Transverse colon (tissue), 4 donors: ENCODE measurements at regions not wholly inside any gene's neighbourhood (a gene's known extent, or its start where the extent isn't known, plus 50 kb on each side); places are given as distances from the start of the nearest gene placed in this dataset.

ENCODE experiments used
- DNase-seq: peaks from one replicate; pipeline ENCODE4 v3.0.0-alpha.2; 2019
- H3K27ac ChIP-seq, 4 donors: fragments of 200-600 bp; sonication (generic); 2 replicates each; pipeline ENCODE4 v1.5.1; 2016 to 2018; ENCODE audit warnings: inconsistent platforms in 4 of 4
- H3K27me3 ChIP-seq: fragments of 200-600 bp; sonication (generic); 2 replicates; pipeline ENCODE4 v1.5.1; 2017; ENCODE audit warnings: inconsistent platforms
- H3K36me3 ChIP-seq, 4 donors: fragments of 200-600 bp; sonication (generic); 2 replicates each; pipeline ENCODE4 v1.5.1; 2017 to 2019; ENCODE audit warnings: inconsistent platforms in 4 of 4
- H3K4me1 ChIP-seq, 4 donors: fragments of 200-600 bp; sonication (generic); 2 replicates each; pipeline ENCODE4 v1.5.1; 2017 to 2020; ENCODE audit warnings: inconsistent platforms in 4 of 4
- H3K4me3 ChIP-seq, 4 donors: fragments of 200-600 bp; sonication (generic); 1 replicate in 1 of 4; 2 replicates in 3 of 4; pipeline versions ENCODE4 v1.5.1 to v1.6.1; 2017 to 2019; ENCODE audit warnings: inconsistent platforms in 4 of 4
- H3K9me3 ChIP-seq, 2 donors: fragments of 200-600 bp; sonication (generic); 2 replicates each; pipeline ENCODE4 v1.5.1; 2017 to 2019; ENCODE audit warnings: inconsistent platforms in 2 of 2
- CTCF ChIP-seq, 5 experiments: fragments of 200-600 bp in 3 of 5; fragments of 450-650 bp in 2 of 5; sonication (generic) in 3 of 5; IDR thresholded peaks; 1 replicate in 2 of 5; 2 replicates in 3 of 5; pipeline ENCODE4 v1.5.1; 2016 to 2017; ENCODE audit warnings: antibody characterized with exemption in 5 of 5, inconsistent platforms in 3 of 5, mild to moderate bottlenecking in 2 of 5, moderate library complexity in 1 of 5
- EP300 ChIP-seq: sonication (generic); formaldehyde crosslinking; IDR thresholded peaks from one replicate; pipeline ENCODE4 v1.6.1; 2017; ENCODE audit warnings: antibody characterized with exemption, low read depth
- POLR2A ChIP-seq: fragments of 450-650 bp; IDR thresholded peaks from one replicate; pipeline ENCODE4 v1.6.1; 2016; ENCODE audit warnings: antibody characterized with exemption, mild to moderate bottlenecking, moderate library complexity
- POLR2AphosphoS5 ChIP-seq, 3 donors: sonication (generic); formaldehyde crosslinking; IDR thresholded peaks; one replicate each; pipeline ENCODE4 v1.6.1; 2016; ENCODE audit warnings: antibody characterized with exemption in 3 of 3
- WGBS, 2 donors: methylation state at CpG; one replicate each; pipeline ENCODE4 v1.1.5; 2018; ENCODE audit warnings: low coverage in 1 of 2; 5-methylcytosine and 5-hydroxymethylcytosine counted together
- in situ Hi-C, 4 donors: fragments of 200-750 bp; cut with MboI; loops; one replicate each; pipeline versions ENCODE4 v1.15.0 to v1.15.1; 2017; ENCODE audit warnings: low sequenced_read_pairs in 3 of 4, low pct_ligation_motif_present in 1 of 4, low pct_unique_long_range_greater_than_20kb in 1 of 4
- intact Hi-C: fragments of 100-400 bp; cut with DNase I; formaldehyde crosslinking; loops from one replicate; pipeline ENCODE4 v1.15.1; 2023; ENCODE audit warnings: low total_unique reads

GRCh38 chr21:41583274-41583790 is 75.4 kb upstream of the TMPRSS2 start:
- TF ChIP-seq CTCF (IDR thresholded peaks at IDR 0.05) (no peak), EP300 (no peak), POLR2A (no peak), POLR2AphosphoS5 (IDR thresholded peaks at IDR 0.05) (no peak)
- intact Hi-C loops, result no loop called here
- Histone ChIP-seq H3K27ac (peak overlapping the region in 3 of 4 donors; percentile 88 to 90 (median 88)), H3K4me3 (no peak overlapping the region), H3K4me1 (peaks cover 0 to 35% (median 22%) of the 10 kb centered on the region in 4 donors), H3K27me3 (no peaks in the 10 kb centered on the region), H3K9me3 (peaks cover 0 to under 1% of the 10 kb centered on the region in 2 donors), H3K36me3 (no peaks in the 10 kb centered on the region)
- 47% methylated on average over 10 of the region's 10 CpGs; no CpG with 5 or more reads in 1 of the 2 donors for WGBS, 2 donors
- in situ Hi-C loops, result no loop called here
- no peak for DNase-seq

- intact Hi-C loops (no loop called here), in situ Hi-C loops (no loop called here)
- H3K4me3 ChIP-seq, result no peak overlapping the region
- peaks cover 0 to 40% (median 24%) of the 10 kb centered on the region in 4 donors for H3K4me1 ChIP-seq
- H3K36me3 ChIP-seq, result no peaks in the 10 kb centered on the region
- 84 to 93% methylated on average over 7 of the region's 7 CpGs for WGBS, 2 donors
- H3K9me3 ChIP-seq, result peaks cover 4 to 5% of the 10 kb centered on the region in 2 donors
- no peak for TF ChIP-seq CTCF (IDR thresholded peaks at IDR 0.05)
- TF ChIP-seq EP300, result no peak
- no peak for TF ChIP-seq POLR2A
- TF ChIP-seq POLR2AphosphoS5 (IDR thresholded peaks at IDR 0.05), result no peak
- DNase-seq, result no peak
- no peaks in the 10 kb centered on the region for H3K27me3 ChIP-seq
- peak overlapping the region in 3 of 4 donors; percentile 88 to 90 (median 88) for H3K27ac ChIP-seq
Observed at GRCh38 chr21:41582866-41583265, 74.9 kb upstream of the TMPRSS2 start.

- no peak for TF ChIP-seq POLR2A
- TF ChIP-seq EP300, result no peak
- no peak for TF ChIP-seq POLR2AphosphoS5 (IDR thresholded peaks at IDR 0.05)
- no peak for TF ChIP-seq CTCF (IDR thresholded peaks at IDR 0.05)
- in situ Hi-C loops (no loop called here), intact Hi-C loops (no loop called here)
- peak overlapping the region; percentile 88 to 90 (median 89) for H3K27ac ChIP-seq
- H3K36me3 ChIP-seq, result no peaks in the 10 kb centered on the region
- 77 to 87% methylated on average over 7 of the region's 7 CpGs for WGBS, 2 donors
- no peaks in the 10 kb centered on the region for H3K27me3 ChIP-seq
- DNase-seq, result no peak
- H3K4me1 ChIP-seq, result peaks cover 0 to 41% (median 24%) of the 10 kb centered on the region in 4 donors
- peaks cover 6 to 7% of the 10 kb centered on the region in 2 donors for H3K9me3 ChIP-seq
- H3K4me3 ChIP-seq, result no peak overlapping the region
Observed at GRCh38 chr21:41582298-41582840, 74.4 kb upstream of the TMPRSS2 start.

GRCh38 chr21:41581592-41582228 is 73.8 kb upstream of the TMPRSS2 start:
- WGBS, 2 donors, result 46 to 70% methylated on average over 6 to 16 of the region's 16 CpGs
- Histone ChIP-seq H3K27me3 (no peaks in the 10 kb centered on the region), H3K4me1 (peaks cover 0 to 43% (median 24%) of the 10 kb centered on the region in 4 donors), H3K36me3 (no peaks in the 10 kb centered on the region), H3K4me3 (peak overlapping the region in 1 of 4 donors; percentile 32), H3K27ac (peak overlapping the region; percentile 88 to 90 (median 89)), H3K9me3 (peaks cover 6 to 7% of the 10 kb centered on the region in 2 donors)
- in situ Hi-C loops, result no loop called here
- DNase-seq, result peak; percentile 66
- intact Hi-C loops, result no loop called here
- TF ChIP-seq CTCF (IDR thresholded peaks at IDR 0.05), result peak in 1 of 5 experiments; percentile 52
- peak in 1 of 3 donors; percentile 1 for TF ChIP-seq POLR2AphosphoS5 (IDR thresholded peaks at IDR 0.05)
- no peak for TF ChIP-seq POLR2A
